ENCODE measurements at regions not wholly inside any gene's neighbourhood (a gene's known extent, or its start where the extent isn't known, plus 50 kb on each side); places are given as distances from the start of the nearest gene placed in this dataset.
"Not testable (repeated sequence)": the region's sequence is repeated elsewhere in the genome, so short reads cannot be mapped to it uniquely, and the experiment has no call there.

GRCh38 chr4:180341926-180342325 lies 1901.3 kb upstream of the TENM3 start:
- in situ Hi-C loops (cut with HindIII; ENCODE audit: low pct_unique_long_range_greater_than_20kb, low sequenced_read_pairs), result no loop called here
- TF ChIP-seq JUND (IDR thresholded peaks at IDR 0.05; ENCODE audit: low read depth), result no peak

GRCh38 chr4:180350901-180351300 lies 1892.3 kb upstream of the TENM3 start:
- no peak for TF ChIP-seq JUND (IDR thresholded peaks at IDR 0.05; ENCODE audit: low read depth)
- no peak for DNase-seq (ENCODE audit: low read depth in 1 of 2, low spot score in 1 of 2)
- in situ Hi-C loops (cut with HindIII; ENCODE audit: low pct_unique_long_range_greater_than_20kb, low sequenced_read_pairs), result no loop called here

More at GRCh38 chr4:180341926-180342325, 1901.3 kb upstream of the TENM3 start:
- DNase-seq (ENCODE audit: low read depth in 1 of 2, low spot score in 1 of 2), result no peak

GRCh38 chr4:180356766-180357165 lies 1886.4 kb upstream of the TENM3 start:
- no peak for TF ChIP-seq JUND (IDR thresholded peaks at IDR 0.05; ENCODE audit: low read depth)
- in situ Hi-C loops (cut with HindIII; ENCODE audit: low pct_unique_long_range_greater_than_20kb, low sequenced_read_pairs), result no loop called here
- DNase-seq (ENCODE audit: low read depth in 1 of 2, low spot score in 1 of 2), result no peak

- in situ Hi-C loops (cut with HindIII; ENCODE audit: low pct_unique_long_range_greater_than_20kb, low sequenced_read_pairs); DNase-seq (ENCODE audit: low read depth in 1 of 2, low spot score in 1 of 2): not testable (repeated sequence)
Observed at GRCh38 chr4:180360113-180360512, 1883.1 kb upstream of the TENM3 start.

GRCh38 chr4:180363815-180364214 lies 1879.4 kb upstream of the TENM3 start:
- in situ Hi-C loops (cut with HindIII; ENCODE audit: low pct_unique_long_range_greater_than_20kb, low sequenced_read_pairs), result no loop called here
- no peak for TF ChIP-seq JUND (IDR thresholded peaks at IDR 0.05; ENCODE audit: low read depth)

GRCh38 chr4:180372691-180373090 lies 1870.5 kb upstream of the TENM3 start:
- no peak for TF ChIP-seq JUND (IDR thresholded peaks at IDR 0.05; ENCODE audit: low read depth)
- in situ Hi-C loops (cut with HindIII; ENCODE audit: low pct_unique_long_range_greater_than_20kb, low sequenced_read_pairs), result no loop called here
- no peak for DNase-seq (ENCODE audit: low read depth in 1 of 2, low spot score in 1 of 2)

More at GRCh38 chr4:180363815-180364214, 1879.4 kb upstream of the TENM3 start:
- peak in 1 of 2 experiments; percentile 2 for DNase-seq (ENCODE audit: low read depth in 1 of 2, low spot score in 1 of 2)

- no peak for TF ChIP-seq JUND (IDR thresholded peaks at IDR 0.05; ENCODE audit: low read depth)
- no peak for DNase-seq (ENCODE audit: low read depth in 1 of 2, low spot score in 1 of 2)
- in situ Hi-C loops (cut with HindIII; ENCODE audit: low pct_unique_long_range_greater_than_20kb, low sequenced_read_pairs), result no loop called here
Observed at GRCh38 chr4:180377741-180378140, 1865.5 kb upstream of the TENM3 start.

- no peak for DNase-seq (ENCODE audit: low read depth in 1 of 2, low spot score in 1 of 2)
- TF ChIP-seq JUND (IDR thresholded peaks at IDR 0.05; ENCODE audit: low read depth), result no peak
Observed at GRCh38 chr4:180380733-180381132, 1862.5 kb upstream of the TENM3 start.

GRCh38 chr4:180391613-180392012 lies 1851.6 kb upstream of the TENM3 start:
- in situ Hi-C loops (cut with HindIII; ENCODE audit: low pct_unique_long_range_greater_than_20kb, low sequenced_read_pairs), result no loop called here
- DNase-seq (ENCODE audit: low read depth in 1 of 2, low spot score in 1 of 2), result no peak
- no peak for TF ChIP-seq JUND (IDR thresholded peaks at IDR 0.05; ENCODE audit: low read depth)

More at GRCh38 chr4:180380733-180381132, 1862.5 kb upstream of the TENM3 start:
- in situ Hi-C loops (cut with HindIII; ENCODE audit: low pct_unique_long_range_greater_than_20kb, low sequenced_read_pairs), result no loop called here

GRCh38 chr4:180394312-180394711 lies 1848.9 kb upstream of the TENM3 start:
- no peak for TF ChIP-seq JUND (IDR thresholded peaks at IDR 0.05; ENCODE audit: low read depth)
- in situ Hi-C loops (cut with HindIII; ENCODE audit: low pct_unique_long_range_greater_than_20kb, low sequenced_read_pairs), result no loop called here
- DNase-seq (ENCODE audit: low read depth in 1 of 2, low spot score in 1 of 2), result no peak

GRCh38 chr4:180394730-180395129 lies 1848.5 kb upstream of the TENM3 start:
- in situ Hi-C loops (cut with HindIII; ENCODE audit: low pct_unique_long_range_greater_than_20kb, low sequenced_read_pairs), result no loop called here
- DNase-seq (ENCODE audit: low read depth in 1 of 2, low spot score in 1 of 2), result no peak
- TF ChIP-seq JUND (IDR thresholded peaks at IDR 0.05; ENCODE audit: low read depth), result no peak

- in situ Hi-C loops (cut with HindIII; ENCODE audit: low pct_unique_long_range_greater_than_20kb, low sequenced_read_pairs), result no loop called here
- no peak for DNase-seq (ENCODE audit: low read depth in 1 of 2, low spot score in 1 of 2)
- no peak for TF ChIP-seq JUND (IDR thresholded peaks at IDR 0.05; ENCODE audit: low read depth)
Observed at GRCh38 chr4:180398564-180398963, 1844.6 kb upstream of the TENM3 start.

- DNase-seq (ENCODE audit: low read depth in 1 of 2, low spot score in 1 of 2), result no peak
- no peak for TF ChIP-seq JUND (IDR thresholded peaks at IDR 0.05; ENCODE audit: low read depth)
- in situ Hi-C loops (cut with HindIII; ENCODE audit: low pct_unique_long_range_greater_than_20kb, low sequenced_read_pairs), result no loop called here
Observed at GRCh38 chr4:180407275-180407885, 1835.8 kb upstream of the TENM3 start.
